ENCODE measurements at regions not wholly inside any gene's neighbourhood (a gene's known extent, or its start where the extent isn't known, plus 50 kb on each side); places are given as distances from the start of the nearest gene placed in this dataset.
"Not testable (repeated sequence)": the region's sequence is repeated elsewhere in the genome, so short reads cannot be mapped to it uniquely, and the experiment has no call there.

DNA sequence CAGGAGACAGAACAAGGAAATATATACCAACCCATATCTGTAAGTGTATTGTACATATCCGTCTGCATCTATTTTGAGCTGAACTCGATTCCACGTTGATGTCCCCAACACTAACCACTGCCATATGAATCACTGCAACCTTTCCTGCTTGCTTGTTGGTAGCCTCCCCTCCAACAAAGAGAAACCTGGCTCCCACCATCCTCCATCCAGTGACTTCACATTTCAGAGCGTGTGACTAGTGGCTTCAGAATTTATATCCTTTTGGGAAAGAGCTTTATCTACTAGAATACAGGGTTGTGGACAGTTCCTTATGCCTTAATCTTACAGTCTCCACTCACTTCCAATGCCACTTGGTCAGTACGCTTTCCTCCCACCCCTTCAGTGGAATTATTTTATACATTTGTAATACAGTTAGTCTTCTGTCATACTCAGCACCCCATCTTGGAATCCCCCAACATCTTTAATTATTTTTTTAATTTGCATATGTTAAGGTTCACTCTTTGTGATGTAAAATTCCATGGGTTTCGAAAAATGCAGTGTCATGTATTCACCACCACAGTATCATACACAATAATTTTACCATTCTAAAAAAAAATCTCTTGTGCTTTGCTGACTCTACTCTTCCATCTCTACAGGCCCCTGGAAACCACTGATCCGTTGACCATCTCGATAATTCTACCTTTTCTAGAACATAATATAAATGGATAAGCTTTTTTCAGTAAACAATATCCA, 264.7 kb downstream of the BCL2L11 start:
- not testable (repeated sequence) for DNase-seq (ENCODE audit: low read depth in 1 of 2, low spot score in 1 of 2)

DNA sequence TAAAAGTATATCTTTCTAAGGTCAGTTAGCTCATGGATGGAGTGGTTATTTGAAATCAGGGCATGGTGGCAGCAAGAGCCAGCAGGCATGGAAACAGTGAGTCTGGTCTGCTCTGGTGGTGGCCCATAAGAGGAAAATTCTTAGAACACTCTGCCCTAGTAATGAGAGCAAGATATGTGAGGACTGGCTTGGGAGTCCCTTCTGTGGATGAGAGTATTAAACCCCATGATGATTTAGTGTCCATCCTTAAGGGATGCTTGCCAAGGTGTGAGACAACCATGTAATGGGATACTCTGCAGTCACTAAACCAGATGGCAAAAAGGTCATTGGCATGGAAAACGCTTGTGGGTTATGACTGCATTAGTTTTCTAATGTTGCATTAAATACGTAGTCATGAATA, 269.9 kb downstream of the BCL2L11 start:
- not testable (repeated sequence) for DNase-seq (ENCODE audit: low read depth in 1 of 2, low spot score in 1 of 2)

DNA sequence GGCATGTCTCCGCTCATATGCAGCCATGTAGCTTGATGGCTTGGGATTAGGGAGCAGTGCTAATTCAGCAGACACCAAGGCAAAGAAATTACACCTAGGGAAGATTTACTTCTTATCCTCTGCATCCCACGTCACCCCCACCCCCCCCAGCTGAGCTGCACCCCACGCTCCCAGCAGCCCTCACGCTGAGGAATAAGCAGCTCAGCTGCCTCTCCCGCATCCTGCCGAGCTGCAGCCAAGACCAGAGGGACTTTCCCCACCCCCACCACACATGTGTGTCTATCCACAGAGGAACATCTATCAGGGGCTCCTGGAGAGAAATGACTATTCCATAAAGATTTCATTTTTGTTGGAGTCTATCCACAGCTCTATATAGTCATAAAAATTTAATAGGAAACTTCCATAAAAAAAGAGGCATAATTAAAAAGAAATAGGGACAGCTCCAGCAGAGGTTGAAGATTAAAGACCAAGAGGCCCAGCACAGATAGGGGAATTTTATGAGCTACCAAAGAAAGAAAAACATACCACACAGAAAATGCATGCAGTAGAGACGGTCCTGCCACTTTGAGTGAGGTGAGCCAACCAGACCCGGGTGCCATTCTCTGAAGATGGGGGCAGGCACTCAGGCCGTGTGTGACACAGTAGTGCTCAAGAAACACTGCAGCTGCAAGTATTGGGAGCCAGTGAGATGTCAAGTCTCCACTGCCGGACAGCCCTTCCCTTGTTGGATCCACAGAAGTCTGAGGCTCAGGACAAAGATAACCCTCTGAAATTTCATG, 274.8 kb downstream of the BCL2L11 start:
- DNase-seq (ENCODE audit: low read depth in 1 of 2, low spot score in 1 of 2) = peak; percentile 7 to 47

DNA sequence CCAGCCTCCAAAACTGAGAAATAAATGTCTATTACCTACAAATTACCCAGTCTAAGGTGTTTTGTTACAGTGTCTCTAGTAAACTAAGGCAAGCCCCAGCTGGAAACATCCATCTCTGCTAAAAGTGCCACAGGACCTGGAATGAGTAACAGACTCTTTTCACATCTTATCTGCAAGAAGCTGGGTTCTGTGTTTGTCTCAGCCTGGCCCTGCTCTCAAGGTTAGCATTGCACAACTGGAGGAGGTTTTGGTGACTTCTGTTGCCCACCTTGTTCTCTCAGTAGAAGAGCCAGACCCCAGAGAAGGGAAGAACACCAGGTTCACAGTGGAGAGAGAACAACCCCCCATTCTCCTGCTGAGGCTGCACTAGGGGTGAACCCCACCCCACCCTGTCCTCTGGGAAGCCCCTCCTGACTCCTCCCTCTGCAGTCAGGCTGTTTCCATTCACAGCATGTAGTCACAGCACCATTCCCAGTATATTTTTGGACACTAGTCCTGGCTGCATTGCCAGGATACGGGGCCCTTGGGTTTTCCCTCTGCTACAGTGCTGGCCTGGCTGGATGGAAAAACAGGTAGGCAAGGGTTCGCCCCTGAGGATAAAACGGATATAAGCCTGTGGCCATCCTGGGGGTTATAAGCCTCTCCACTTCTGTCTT, 280.0 kb downstream of the BCL2L11 start:
- not testable (repeated sequence) for DNase-seq (ENCODE audit: low read depth in 1 of 2, low spot score in 1 of 2)

- not testable (repeated sequence) for DNase-seq (ENCODE audit: low read depth in 1 of 2, low spot score in 1 of 2)
These were observed 280.8 kb downstream of the BCL2L11 start for GRCh38 chr2:111401270-111402140.

- not testable (repeated sequence) for DNase-seq (ENCODE audit: low read depth in 1 of 2, low spot score in 1 of 2)
These were observed 281.7 kb downstream of the BCL2L11 start for GRCh38 chr2:111402450-111402849.

GRCh38 chr2:111403287-111403686, 282.6 kb downstream of the BCL2L11 start:
- not testable (repeated sequence) for DNase-seq (ENCODE audit: low read depth in 1 of 2, low spot score in 1 of 2)

DNA sequence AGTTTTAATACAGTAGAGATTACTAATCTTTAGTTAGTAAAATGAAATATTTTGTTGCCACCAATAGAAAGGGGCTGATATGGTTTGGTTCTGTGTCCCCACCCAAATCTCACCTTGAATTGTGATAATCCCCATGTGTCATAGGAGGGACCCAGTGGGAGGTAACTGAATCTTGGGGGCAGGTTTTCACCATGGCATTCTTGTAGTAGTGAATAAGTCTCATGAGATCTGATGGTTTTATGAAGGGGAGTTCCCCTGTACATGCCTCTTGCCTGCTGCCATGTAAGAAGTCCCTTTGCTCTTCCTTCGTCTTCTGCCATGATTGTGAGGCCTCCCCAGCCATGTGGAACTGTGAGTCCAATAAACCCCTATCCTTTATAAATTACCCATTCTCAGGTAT, 285.9 kb downstream of the BCL2L11 start:
- not testable (repeated sequence) for DNase-seq (ENCODE audit: low read depth in 1 of 2, low spot score in 1 of 2)

GRCh38 chr2:111407632-111408194, 287.0 kb downstream of the BCL2L11 start:
- DNase-seq (ENCODE audit: low read depth in 1 of 2, low spot score in 1 of 2) = not testable (repeated sequence)

DNA sequence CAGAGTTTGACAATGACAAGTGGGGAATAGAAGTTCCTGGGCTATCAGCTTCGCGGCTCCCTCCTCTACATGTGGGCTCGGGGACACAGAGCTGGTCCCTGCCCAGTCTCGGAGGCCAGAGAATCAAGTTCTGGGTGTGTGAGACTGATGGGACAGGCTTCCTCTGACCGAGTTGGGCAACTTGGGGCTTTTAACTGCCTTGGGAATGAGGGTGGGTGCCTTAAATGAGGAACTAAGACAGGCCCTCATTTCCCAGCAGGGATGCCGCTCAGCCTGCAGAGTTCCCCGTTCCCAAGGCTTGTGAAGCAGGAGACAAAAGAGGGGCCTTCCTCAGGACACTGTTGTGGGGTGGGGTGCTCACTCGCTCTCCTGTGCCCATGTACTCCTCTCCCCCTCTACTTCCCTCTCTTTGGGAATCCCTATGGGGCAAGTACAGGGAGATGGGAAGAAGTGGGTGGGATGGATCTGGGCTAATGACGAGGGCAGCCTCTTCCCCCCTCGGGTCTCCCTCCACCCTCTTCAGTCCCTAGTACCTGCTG, 290.2 kb downstream of the BCL2L11 start:
- not testable (repeated sequence) for DNase-seq (ENCODE audit: low read depth in 1 of 2, low spot score in 1 of 2)

DNA sequence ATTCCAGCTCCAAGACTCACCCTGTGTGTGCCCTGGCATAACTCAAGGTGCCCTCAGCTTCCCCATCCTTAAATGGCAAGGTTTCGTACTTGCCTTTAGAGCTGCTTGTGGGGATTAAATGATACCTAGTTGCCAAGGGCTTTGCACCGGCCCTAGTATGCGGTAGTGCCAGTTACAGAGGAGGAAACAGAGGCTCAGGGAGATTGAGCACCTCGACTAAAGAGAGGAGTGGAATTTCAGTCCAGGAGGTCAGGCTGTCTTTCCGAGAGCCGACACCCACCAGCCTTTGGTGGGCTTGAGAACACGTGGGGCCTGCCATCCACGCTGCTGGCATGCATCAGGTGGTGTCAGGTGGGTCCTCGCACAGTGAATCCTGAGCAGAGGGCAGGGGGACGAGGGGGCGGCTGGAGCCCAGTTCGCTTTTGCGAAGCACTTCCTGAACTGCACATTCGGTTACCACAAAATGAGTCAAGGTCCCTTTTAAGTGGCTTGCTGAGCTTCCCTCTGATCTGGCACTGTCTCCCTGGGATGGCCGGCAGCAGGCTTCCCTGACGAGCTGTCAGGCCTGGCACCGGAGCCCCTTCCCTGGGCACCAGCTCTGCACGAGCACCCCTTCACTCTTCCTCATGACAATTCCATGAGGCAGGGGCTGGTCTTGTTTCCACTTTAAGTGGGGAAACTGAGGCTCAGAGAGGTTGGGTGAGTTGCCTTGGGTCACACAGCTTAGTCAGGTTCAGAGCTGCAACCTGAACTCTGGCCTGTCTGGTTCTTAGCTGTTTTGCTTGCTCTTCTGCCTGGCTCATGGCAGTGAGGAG, 291.4 kb downstream of the BCL2L11 start:
- DNase-seq (ENCODE audit: low read depth in 1 of 2, low spot score in 1 of 2) = not testable (repeated sequence)

GRCh38 chr2:111412841-111413650, 292.3 kb downstream of the BCL2L11 start:
- not testable (repeated sequence) for DNase-seq (ENCODE audit: low read depth in 1 of 2, low spot score in 1 of 2)

- DNase-seq (ENCODE audit: low read depth in 1 of 2, low spot score in 1 of 2) = not testable (repeated sequence)
These were observed 293.2 kb downstream of the BCL2L11 start for GRCh38 chr2:111413950-111414349.

- not testable (repeated sequence) for DNase-seq (ENCODE audit: low read depth in 1 of 2, low spot score in 1 of 2)
These were observed 295.3 kb downstream of the BCL2L11 start for GRCh38 chr2:111415765-111416743.

DNA sequence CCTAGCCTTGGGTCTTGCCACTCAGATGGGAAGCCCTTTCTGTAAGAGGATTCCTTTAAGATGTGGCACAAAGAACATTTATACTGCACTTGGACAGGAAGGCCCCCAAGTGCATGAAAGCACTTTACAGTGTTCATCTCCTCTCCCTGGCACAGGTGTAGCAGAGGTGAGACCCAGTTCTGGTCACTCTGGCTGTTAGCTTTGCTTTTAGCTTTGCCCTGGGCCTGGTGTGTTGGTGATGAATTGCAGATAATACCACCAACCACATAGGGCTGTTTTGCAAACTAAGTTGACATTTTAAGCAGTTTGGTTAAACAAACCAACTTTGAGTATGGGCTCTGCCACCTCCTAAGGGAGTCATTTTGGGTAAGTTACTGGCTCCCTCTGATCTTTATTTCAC, 296.3 kb downstream of the BCL2L11 start:
- not testable (repeated sequence) for DNase-seq (ENCODE audit: low read depth in 1 of 2, low spot score in 1 of 2)

DNA sequence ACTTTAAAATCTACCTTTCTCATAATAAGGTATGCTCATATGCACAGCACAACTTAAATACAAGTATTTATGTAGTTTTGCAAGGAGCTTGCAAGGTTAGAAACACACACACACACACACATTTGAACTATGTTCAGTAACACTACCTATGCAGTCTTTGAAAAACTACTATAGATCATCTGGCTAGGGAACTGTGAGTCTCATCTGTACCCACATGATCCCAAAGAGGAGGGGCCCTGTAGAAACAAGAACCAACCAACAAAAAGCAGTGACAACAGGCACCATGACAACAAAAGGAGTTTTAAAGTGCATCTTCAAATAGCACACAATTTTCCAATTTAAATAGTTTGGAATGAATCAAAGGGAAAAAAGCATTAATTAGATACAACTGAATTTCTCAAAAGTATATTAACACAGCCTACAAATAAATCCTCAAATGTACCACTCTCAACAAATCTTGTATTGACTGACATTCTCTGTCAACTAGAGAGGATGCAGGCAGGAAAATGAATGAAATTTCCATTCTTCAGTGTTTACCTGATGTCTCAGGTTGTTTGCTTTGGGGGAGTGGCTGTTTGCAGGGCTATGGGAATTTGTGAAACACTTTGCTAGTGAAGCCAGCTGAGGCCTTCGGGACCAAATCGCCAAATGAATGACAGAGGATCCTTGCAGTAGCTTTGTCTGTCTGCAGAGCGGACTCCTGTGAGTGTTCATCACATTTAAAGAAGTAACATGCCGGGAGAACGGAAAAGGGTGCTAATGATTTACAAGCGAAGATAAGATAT, 297.6 kb downstream of the BCL2L11 start:
- not testable (repeated sequence) for DNase-seq (ENCODE audit: low read depth in 1 of 2, low spot score in 1 of 2)

Measured in stimulated activated CD4-positive, alpha-beta T cell treated with anti-CD3 and anti-CD28 coated beads, Interleukin-15, amount 100 ng/mL, for 1 hour (primary cell).